ENCODE measurements at regions not wholly inside any gene's neighbourhood (a gene's known extent, or its start where the extent isn't known, plus 50 kb on each side); places are given as distances from the start of the nearest gene placed in this dataset.

- no peak for DNase-seq
- no peak for FAIRE-seq
- intact Hi-C loops (cut with DNase I) = no loop called here
- Histone ChIP-seq H3K4me1 (ENCODE audit: control insufficient read depth in 2 of 3, insufficient read depth in 2 of 3, low read depth in 1 of 3, low read length in 3 of 3) (no peaks in the 10 kb centered on the region), H3K27ac (ENCODE audit: low read depth in 2 of 2, low read length in 2 of 2) (no peak overlapping the region), H3K36me3 (ENCODE audit: control insufficient read depth in 2 of 3, insufficient read depth in 3 of 3, low read length in 3 of 3) (no peaks in the 10 kb centered on the region), H3K4me3 (ENCODE audit: low read length in 3 of 3) (no peak overlapping the region), H3K27me3 (ENCODE audit: control insufficient read depth, insufficient read depth, low read length) (no peaks in the 10 kb centered on the region), H3K9ac (ENCODE audit: low read length in 3 of 3) (no peak overlapping the region), H3K9me3 (ENCODE audit: control insufficient read depth in 2 of 3, insufficient read depth in 1 of 3, low read length in 3 of 3) (no peaks in the 10 kb centered on the region)
- no peak for TF ChIP-seq CTCF (IDR thresholded peaks at IDR 0.05; ENCODE audit: borderline replicate concordance, extremely low read depth, insufficient read depth)
These were observed 58.0 kb downstream of the C11orf91 start for GRCh38 chr11:33642461-33643166.

- no peak for FAIRE-seq
- intact Hi-C loops (cut with DNase I) = no loop called here
- no peaks in the 10 kb centered on the region for H3K27me3 ChIP-seq (ENCODE audit: control insufficient read depth, insufficient read depth, low read length)
These were observed 59.8 kb downstream of the C11orf91 start for GRCh38 chr11:33640730-33641371.

GRCh38 chr11:33638608-33639007 lies 62.0 kb downstream of the C11orf91 start:
- DNase-seq (no peak), FAIRE-seq (no peak)
- Histone ChIP-seq H3K36me3 (ENCODE audit: control insufficient read depth in 2 of 3, insufficient read depth in 3 of 3, low read length in 3 of 3) (no peaks in the 10 kb centered on the region), H3K4me1 (ENCODE audit: control insufficient read depth in 2 of 3, insufficient read depth in 2 of 3, low read depth in 1 of 3, low read length in 3 of 3) (no peaks in the 10 kb centered on the region), H3K27ac (ENCODE audit: low read depth in 2 of 2, low read length in 2 of 2) (no peak overlapping the region), H3K9me3 (ENCODE audit: control insufficient read depth in 2 of 3, insufficient read depth in 1 of 3, low read length in 3 of 3) (no peaks in the 10 kb centered on the region), H3K4me3 (ENCODE audit: low read length in 3 of 3) (no peak overlapping the region), H3K27me3 (ENCODE audit: control insufficient read depth, insufficient read depth, low read length) (no peaks in the 10 kb centered on the region), H3K9ac (ENCODE audit: low read length in 3 of 3) (no peak overlapping the region)
- TF ChIP-seq CTCF (IDR thresholded peaks at IDR 0.05; ENCODE audit: borderline replicate concordance, extremely low read depth, insufficient read depth) = no peak
- intact Hi-C loops (cut with DNase I) = no loop called here

More at GRCh38 chr11:33640730-33641371, 59.8 kb downstream of the C11orf91 start:
- Histone ChIP-seq H3K4me1 (ENCODE audit: control insufficient read depth in 2 of 3, insufficient read depth in 2 of 3, low read depth in 1 of 3, low read length in 3 of 3) (no peaks in the 10 kb centered on the region), H3K36me3 (ENCODE audit: control insufficient read depth in 2 of 3, insufficient read depth in 3 of 3, low read length in 3 of 3) (no peaks in the 10 kb centered on the region), H3K4me3 (ENCODE audit: low read length in 3 of 3) (no peak overlapping the region), H3K9me3 (ENCODE audit: control insufficient read depth in 2 of 3, insufficient read depth in 1 of 3, low read length in 3 of 3) (no peaks in the 10 kb centered on the region), H3K27ac (ENCODE audit: low read depth in 2 of 2, low read length in 2 of 2) (no peak overlapping the region), H3K9ac (ENCODE audit: low read length in 3 of 3) (no peak overlapping the region)
- no peak for TF ChIP-seq CTCF (IDR thresholded peaks at IDR 0.05; ENCODE audit: borderline replicate concordance, extremely low read depth, insufficient read depth)
- DNase-seq = no peak
